ENCODE measurements at regions not wholly inside any gene's neighbourhood (a gene's known extent, or its start where the extent isn't known, plus 50 kb on each side); places are given as distances from the start of the nearest gene placed in this dataset.

DNA sequence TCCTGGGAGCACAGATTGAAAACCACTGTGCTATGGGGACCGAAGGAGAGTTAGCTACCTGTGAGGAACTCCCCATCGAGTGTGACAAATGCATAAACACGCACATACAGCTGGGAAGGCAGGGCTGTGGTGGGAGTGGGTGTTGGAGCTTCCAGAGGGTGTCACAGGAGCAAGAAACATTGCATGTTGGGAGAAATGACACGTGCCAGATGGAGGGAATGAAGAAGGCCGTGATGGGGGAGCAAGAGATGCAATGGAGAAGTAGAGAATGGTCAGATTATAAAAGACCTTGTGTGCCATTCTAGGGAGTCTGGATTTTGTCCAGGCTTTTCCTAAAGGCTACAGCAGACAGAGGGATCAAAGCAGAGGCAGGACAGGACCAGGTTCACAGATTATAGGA, 91.1 kb upstream of the NDUFV2 start:
- Histone ChIP-seq H3K79me2 (no peaks in the 10 kb centered on the region), H3K27ac (no peak overlapping the region), H3K9me2 (replicated peaks; ENCODE audit: insufficient read depth) (no peaks in the 10 kb centered on the region), H3K9me3 (ENCODE audit: low read depth) (no peaks in the 10 kb centered on the region), H4K20me1 (ENCODE audit: insufficient read depth, poor library complexity, severe bottlenecking) (no peaks in the 10 kb centered on the region), H3K27me3 (no peaks in the 10 kb centered on the region), H3K4me1 (ENCODE audit: insufficient read depth) (no peaks in the 10 kb centered on the region), H3K36me3 (replicated peaks; ENCODE audit: insufficient read depth, low read depth) (no peaks in the 10 kb centered on the region), H3K4me2 (no peak overlapping the region), H3K4me3 (no peak overlapping the region), H2AFZ (no peak overlapping the region)
- TF ChIP-seq, protein P1, sequence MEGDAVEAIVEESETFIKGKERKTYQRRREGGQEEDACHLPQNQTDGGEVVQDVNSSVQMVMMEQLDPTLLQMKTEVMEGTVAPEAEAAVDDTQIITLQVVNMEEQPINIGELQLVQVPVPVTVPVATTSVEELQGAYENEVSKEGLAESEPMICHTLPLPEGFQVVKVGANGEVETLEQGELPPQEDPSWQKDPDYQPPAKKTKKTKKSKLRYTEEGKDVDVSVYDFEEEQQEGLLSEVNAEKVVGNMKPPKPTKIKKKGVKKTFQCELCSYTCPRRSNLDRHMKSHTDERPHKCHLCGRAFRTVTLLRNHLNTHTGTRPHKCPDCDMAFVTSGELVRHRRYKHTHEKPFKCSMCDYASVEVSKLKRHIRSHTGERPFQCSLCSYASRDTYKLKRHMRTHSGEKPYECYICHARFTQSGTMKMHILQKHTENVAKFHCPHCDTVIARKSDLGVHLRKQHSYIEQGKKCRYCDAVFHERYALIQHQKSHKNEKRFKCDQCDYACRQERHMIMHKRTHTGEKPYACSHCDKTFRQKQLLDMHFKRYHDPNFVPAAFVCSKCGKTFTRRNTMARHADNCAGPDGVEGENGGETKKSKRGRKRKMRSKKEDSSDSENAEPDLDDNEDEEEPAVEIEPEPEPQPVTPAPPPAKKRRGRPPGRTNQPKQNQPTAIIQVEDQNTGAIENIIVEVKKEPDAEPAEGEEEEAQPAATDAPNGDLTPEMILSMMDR (IDR thresholded peaks at IDR 0.05; ENCODE audit: poor library complexity) = no peak
- no peak for TF ChIP-seq EZH2 (IDR thresholded peaks at IDR 0.05; ENCODE audit: borderline replicate concordance)
- no peak for TF ChIP-seq EZH2phosphoT487 (IDR thresholded peaks at IDR 0.05; ENCODE audit: low read depth, severe bottlenecking, unreplicated experiment)
- DNase-seq (ENCODE audit: low spot score) = no peak
- WGBS (ENCODE audit: low lambda C conversion rate, missing lambda C conversion rate) = 88% methylated on average over 5 of the region's 5 CpGs

DNA sequence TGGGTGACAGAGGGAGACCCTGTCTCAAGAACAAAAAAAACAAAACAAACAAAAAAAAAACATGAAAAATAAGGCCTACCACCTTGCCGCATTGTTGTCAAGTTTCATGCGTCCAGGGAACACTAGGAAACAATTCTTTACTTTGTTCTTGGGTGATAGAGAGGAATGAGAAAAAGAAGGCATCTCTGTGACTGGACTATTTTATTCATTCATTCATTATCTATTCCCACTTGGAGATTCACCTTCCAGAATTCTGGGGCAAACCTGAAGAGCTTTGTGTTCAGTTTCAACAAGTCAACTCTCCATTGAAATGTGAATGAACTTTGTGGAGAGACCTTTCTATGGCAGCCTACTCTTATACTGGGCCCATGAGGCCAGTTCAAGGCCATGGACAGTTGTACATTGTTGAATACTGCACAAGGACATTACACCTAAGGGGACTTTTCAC, 88.5 kb upstream of the NDUFV2 start:
- Histone ChIP-seq H3K4me2 (no peak overlapping the region), H3K36me3 (replicated peaks; ENCODE audit: insufficient read depth, low read depth) (no peaks in the 10 kb centered on the region), H4K20me1 (ENCODE audit: insufficient read depth, poor library complexity, severe bottlenecking) (no peaks in the 10 kb centered on the region), H3K4me3 (no peak overlapping the region), H3K9me3 (ENCODE audit: low read depth) (no peaks in the 10 kb centered on the region), H3K27ac (no peak overlapping the region), H3K27me3 (no peaks in the 10 kb centered on the region), H3K9me2 (replicated peaks; ENCODE audit: insufficient read depth) (no peaks in the 10 kb centered on the region), H3K4me1 (ENCODE audit: insufficient read depth) (no peaks in the 10 kb centered on the region), H3K79me2 (no peaks in the 10 kb centered on the region), H2AFZ (no peak overlapping the region)
- no peak for TF ChIP-seq EZH2phosphoT487 (IDR thresholded peaks at IDR 0.05; ENCODE audit: low read depth, severe bottlenecking, unreplicated experiment)
- TF ChIP-seq, protein P1 (IDR thresholded peaks at IDR 0.05; ENCODE audit: poor library complexity) = no peak
- TF ChIP-seq EZH2 (IDR thresholded peaks at IDR 0.05; ENCODE audit: borderline replicate concordance) = no peak
- WGBS (ENCODE audit: low lambda C conversion rate, missing lambda C conversion rate) = 99% methylated on average over 2 of the region's 2 CpGs
- DNase-seq (ENCODE audit: low spot score) = no peak

DNA sequence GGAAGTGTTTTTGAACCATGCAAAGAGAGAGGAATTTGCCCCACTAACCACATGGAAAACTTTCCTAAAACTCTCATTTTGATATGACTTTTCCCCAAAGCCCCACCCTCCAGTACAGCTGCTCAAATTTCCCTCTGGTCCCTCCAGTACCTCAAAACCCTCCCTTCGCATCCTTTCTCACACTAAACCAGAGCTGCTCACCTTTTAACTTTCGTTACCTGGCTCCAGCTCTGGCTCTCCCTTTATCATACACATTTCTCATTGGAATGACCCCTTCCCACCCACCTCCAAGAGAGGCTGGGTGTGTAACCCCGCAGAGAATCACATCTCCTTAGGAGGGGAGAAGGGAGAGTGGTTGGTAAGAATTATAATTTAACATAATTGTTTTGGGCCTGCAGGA, 86.8 kb upstream of the NDUFV2 start:
- Histone ChIP-seq H3K9me3 (ENCODE audit: low read depth) (no peaks in the 10 kb centered on the region), H3K4me1 (ENCODE audit: insufficient read depth) (no peaks in the 10 kb centered on the region), H2AFZ (no peak overlapping the region), H3K79me2 (no peaks in the 10 kb centered on the region), H3K27ac (no peak overlapping the region), H3K4me3 (no peak overlapping the region), H3K4me2 (no peak overlapping the region), H3K27me3 (no peaks in the 10 kb centered on the region), H3K9me2 (replicated peaks; ENCODE audit: insufficient read depth) (no peaks in the 10 kb centered on the region), H4K20me1 (ENCODE audit: insufficient read depth, poor library complexity, severe bottlenecking) (no peaks in the 10 kb centered on the region), H3K36me3 (replicated peaks; ENCODE audit: insufficient read depth, low read depth) (no peaks in the 10 kb centered on the region)
- TF ChIP-seq EZH2 (IDR thresholded peaks at IDR 0.05; ENCODE audit: borderline replicate concordance) (no peak), EZH2phosphoT487 (IDR thresholded peaks at IDR 0.05; ENCODE audit: low read depth, severe bottlenecking, unreplicated experiment) (no peak)
- TF ChIP-seq, protein P1 (IDR thresholded peaks at IDR 0.05; ENCODE audit: poor library complexity) = no peak
- no peak for DNase-seq (ENCODE audit: low spot score)
- WGBS (ENCODE audit: low lambda C conversion rate, missing lambda C conversion rate) = 96% methylated on average over 3 of the region's 3 CpGs

Data from hepatocyte (in vitro differentiated cells).